HL-60 (cell line): ENCODE measurements at regions not wholly inside any gene's neighbourhood (a gene's known extent, or its start where the extent isn't known, plus 50 kb on each side); places are given as distances from the start of the nearest gene placed in this dataset.

ENCODE experiments used
- CTCF ChIP-seq: IDR thresholded peaks from one replicate; pipeline ENCODE4 v1.5.1; 2011; ENCODE audit warnings: low read length, control low read depth, inconsistent platforms; ENCODE audit not compliant: insufficient read depth
- GABPA ChIP-seq: IDR thresholded peaks from 2 replicates; pipeline ENCODE4 v1.6.1; 2012; ENCODE audit warnings: low read depth
- POLR2AphosphoS5 ChIP-seq: IDR thresholded peaks from 2 replicates; pipeline ENCODE4 v1.6.1; 2012; ENCODE audit warnings: low read depth

- TF ChIP-seq CTCF (no peak), POLR2AphosphoS5 (no peak), GABPA (no peak)
Observed at GRCh38 chr13:109376936-109377335, 409.4 kb downstream of the IRS2 start.
